Breast epithelium (tissue), 3 donors: ENCODE measurements at regions not wholly inside any gene's neighbourhood (a gene's known extent, or its start where the extent isn't known, plus 50 kb on each side); places are given as distances from the start of the nearest gene placed in this dataset.

Source experiments
- POLR2A ChIP-seq: fragments of 450-650 bp; IDR thresholded peaks from one replicate; pipeline ENCODE4 v1.6.1; 2016; ENCODE audit warnings: antibody characterized with exemption, mild to moderate bottlenecking, moderate library complexity
- TF ChIP-seq, protein P1 (sequence below), 3 donors: fragments of 450-650 bp; IDR thresholded peaks; one replicate each; pipeline ENCODE4 v1.5.1; 2016 to 2017; ENCODE audit warnings: antibody characterized with exemption in 3 of 3, mild to moderate bottlenecking in 3 of 3, moderate library complexity in 3 of 3

DNA sequence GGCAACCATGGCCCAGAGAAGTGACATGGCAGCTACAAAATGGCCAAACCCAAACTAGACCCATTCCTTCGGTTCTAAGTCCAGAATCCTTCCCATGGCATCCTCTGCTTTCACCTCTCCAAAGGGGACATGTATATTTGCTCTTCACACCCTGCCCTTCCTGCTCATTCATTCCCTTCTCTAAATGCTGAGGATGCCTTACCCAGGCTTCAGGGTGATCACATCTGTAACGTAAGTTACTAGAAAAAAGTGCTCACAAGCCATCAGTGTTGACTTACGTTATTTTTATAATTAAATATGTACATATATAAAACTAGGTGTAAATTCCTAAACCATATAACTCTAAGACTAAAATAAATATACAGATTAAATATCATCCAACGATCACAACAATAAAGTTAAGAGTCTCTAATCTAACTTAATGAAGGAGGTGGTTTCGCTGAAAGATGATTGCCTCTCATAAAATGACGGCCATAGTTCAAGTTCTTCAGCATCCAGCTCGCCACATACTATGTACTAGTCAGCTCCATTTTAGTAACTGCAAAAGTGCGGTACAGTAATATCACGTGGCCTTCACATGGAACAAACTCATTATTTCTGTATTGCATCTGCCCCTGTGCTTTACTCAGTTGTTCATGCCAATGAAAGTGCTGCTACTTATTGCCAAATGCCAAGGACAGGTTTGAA is 74.6 kb downstream of the TENT5C start:
- TF ChIP-seq, protein P1, sequence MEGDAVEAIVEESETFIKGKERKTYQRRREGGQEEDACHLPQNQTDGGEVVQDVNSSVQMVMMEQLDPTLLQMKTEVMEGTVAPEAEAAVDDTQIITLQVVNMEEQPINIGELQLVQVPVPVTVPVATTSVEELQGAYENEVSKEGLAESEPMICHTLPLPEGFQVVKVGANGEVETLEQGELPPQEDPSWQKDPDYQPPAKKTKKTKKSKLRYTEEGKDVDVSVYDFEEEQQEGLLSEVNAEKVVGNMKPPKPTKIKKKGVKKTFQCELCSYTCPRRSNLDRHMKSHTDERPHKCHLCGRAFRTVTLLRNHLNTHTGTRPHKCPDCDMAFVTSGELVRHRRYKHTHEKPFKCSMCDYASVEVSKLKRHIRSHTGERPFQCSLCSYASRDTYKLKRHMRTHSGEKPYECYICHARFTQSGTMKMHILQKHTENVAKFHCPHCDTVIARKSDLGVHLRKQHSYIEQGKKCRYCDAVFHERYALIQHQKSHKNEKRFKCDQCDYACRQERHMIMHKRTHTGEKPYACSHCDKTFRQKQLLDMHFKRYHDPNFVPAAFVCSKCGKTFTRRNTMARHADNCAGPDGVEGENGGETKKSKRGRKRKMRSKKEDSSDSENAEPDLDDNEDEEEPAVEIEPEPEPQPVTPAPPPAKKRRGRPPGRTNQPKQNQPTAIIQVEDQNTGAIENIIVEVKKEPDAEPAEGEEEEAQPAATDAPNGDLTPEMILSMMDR (IDR thresholded peaks at IDR 0.05), result no peak
- TF ChIP-seq POLR2A, result no peak
